ENCODE measurements at regions not wholly inside any gene's neighbourhood (a gene's known extent, or its start where the extent isn't known, plus 50 kb on each side); places are given as distances from the start of the nearest gene placed in this dataset.

DNA sequence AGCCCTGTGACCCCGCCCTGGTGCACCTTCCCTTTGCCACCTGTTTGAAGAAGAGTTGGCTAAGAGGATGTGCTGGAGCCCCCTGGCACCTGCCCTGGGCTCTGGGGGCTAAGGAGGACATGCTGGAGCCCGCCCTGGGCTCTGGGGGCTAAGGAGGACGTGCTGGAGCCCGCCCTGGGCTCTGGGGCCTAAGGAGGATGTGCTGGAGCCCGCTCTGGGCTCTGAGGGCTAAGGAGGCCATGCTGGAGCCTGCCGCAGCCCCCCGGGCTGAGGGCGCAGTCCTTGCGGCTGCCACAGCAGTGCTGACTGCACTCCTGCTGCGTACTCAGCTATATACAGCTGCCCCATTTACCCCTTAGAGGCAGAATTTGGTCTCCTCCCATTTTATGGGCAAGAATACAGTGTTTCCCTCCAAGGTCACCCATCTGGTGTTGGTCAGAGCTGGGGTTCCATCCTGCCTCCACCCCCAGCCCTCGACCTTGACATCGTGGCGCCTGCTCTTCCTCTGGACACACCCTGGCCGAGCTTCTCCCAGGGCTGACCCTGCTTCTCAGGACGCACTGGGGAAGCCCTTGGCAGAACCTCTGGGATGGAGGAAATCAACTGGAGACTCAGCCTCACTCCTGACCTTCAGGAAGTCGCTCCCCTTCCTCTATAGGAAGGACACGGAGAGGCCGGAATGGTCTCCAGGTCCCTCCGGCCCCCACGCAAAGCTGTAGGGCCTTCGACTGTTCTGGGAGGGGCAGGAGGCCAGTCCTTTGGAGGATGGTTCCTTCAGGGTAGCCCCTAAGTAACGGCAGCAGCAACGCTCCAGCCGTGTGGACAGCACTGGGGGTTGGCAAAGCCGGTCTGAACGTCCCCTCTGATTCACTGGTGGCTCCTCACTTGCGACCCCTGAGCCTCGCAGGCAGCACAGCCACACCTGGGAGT is 65.0 kb upstream of the HPCAL1 start:
- Histone ChIP-seq H3K79me2 (ENCODE audit: low read length) (no peaks in the 10 kb centered on the region), H3K4me3 (ENCODE audit: low read length) (no peak overlapping the region), H3K36me3 (replicated peaks; ENCODE audit: low read depth, low read length) (no peaks in the 10 kb centered on the region), H3K4me2 (ENCODE audit: low read length) (no peak overlapping the region), H3K27me3 (ENCODE audit: low read depth, low read length) (peaks cover 14% of the 10 kb centered on the region), H3K9ac (ENCODE audit: low read length) (no peak overlapping the region), H3K27ac (ENCODE audit: low read length) (no peak overlapping the region), H3K4me1 (ENCODE audit: low read length) (no peaks in the 10 kb centered on the region), H3K9me3 (ENCODE audit: insufficient read depth, low read length) (no peaks in the 10 kb centered on the region), H4K20me1 (ENCODE audit: insufficient read depth, low read length) (no peaks in the 10 kb centered on the region), H2AFZ (ENCODE audit: low read depth, low read length) (no peak overlapping the region)
- no peak for TF ChIP-seq EZH2phosphoT487 (IDR thresholded peaks at IDR 0.05; ENCODE audit: low read depth)

DNA sequence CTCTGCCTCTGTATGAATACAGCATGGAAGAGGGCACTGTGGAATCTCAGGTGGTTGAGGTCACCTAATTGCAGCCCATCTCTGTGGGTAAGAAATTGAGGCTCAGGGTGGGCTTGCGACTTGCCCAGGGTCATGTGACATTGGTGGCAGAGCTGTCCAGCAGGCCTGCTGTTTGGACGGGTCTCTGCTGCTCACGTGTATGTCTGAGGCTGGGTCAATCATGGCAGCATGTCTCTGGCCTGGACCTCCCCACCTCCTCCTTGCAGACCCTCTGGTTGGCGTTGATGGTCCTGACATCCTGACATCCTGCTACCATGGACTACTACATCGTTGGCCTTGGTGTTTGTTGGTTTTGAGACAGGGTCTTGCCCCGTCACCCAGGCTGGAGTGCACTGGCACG is 64.3 kb upstream of the HPCAL1 start:
- H4K20me1 ChIP-seq (ENCODE audit: insufficient read depth, low read length) = no peaks in the 10 kb centered on the region
- no peaks in the 10 kb centered on the region for H3K36me3 ChIP-seq (replicated peaks; ENCODE audit: low read depth, low read length)
- no peaks in the 10 kb centered on the region for H3K9me3 ChIP-seq (ENCODE audit: insufficient read depth, low read length)
- no peak overlapping the region for H3K27ac ChIP-seq (ENCODE audit: low read length)
- TF ChIP-seq EZH2phosphoT487 (IDR thresholded peaks at IDR 0.05; ENCODE audit: low read depth) = no peak
- TF ChIP-seq, protein P1, sequence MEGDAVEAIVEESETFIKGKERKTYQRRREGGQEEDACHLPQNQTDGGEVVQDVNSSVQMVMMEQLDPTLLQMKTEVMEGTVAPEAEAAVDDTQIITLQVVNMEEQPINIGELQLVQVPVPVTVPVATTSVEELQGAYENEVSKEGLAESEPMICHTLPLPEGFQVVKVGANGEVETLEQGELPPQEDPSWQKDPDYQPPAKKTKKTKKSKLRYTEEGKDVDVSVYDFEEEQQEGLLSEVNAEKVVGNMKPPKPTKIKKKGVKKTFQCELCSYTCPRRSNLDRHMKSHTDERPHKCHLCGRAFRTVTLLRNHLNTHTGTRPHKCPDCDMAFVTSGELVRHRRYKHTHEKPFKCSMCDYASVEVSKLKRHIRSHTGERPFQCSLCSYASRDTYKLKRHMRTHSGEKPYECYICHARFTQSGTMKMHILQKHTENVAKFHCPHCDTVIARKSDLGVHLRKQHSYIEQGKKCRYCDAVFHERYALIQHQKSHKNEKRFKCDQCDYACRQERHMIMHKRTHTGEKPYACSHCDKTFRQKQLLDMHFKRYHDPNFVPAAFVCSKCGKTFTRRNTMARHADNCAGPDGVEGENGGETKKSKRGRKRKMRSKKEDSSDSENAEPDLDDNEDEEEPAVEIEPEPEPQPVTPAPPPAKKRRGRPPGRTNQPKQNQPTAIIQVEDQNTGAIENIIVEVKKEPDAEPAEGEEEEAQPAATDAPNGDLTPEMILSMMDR (IDR thresholded peaks at IDR 0.05; ENCODE audit: low read depth, low read length) = no peak
- no peak overlapping the region for H3K9ac ChIP-seq (ENCODE audit: low read length)
- H2AFZ ChIP-seq (ENCODE audit: low read depth, low read length) = no peak overlapping the region
- H3K4me2 ChIP-seq (ENCODE audit: low read length) = no peak overlapping the region
- H3K4me3 ChIP-seq (ENCODE audit: low read length) = no peak overlapping the region
- H3K27me3 ChIP-seq (ENCODE audit: low read depth, low read length) = peaks cover 14% of the 10 kb centered on the region
- no peaks in the 10 kb centered on the region for H3K4me1 ChIP-seq (ENCODE audit: low read length)
- no peaks in the 10 kb centered on the region for H3K79me2 ChIP-seq (ENCODE audit: low read length)

DNA sequence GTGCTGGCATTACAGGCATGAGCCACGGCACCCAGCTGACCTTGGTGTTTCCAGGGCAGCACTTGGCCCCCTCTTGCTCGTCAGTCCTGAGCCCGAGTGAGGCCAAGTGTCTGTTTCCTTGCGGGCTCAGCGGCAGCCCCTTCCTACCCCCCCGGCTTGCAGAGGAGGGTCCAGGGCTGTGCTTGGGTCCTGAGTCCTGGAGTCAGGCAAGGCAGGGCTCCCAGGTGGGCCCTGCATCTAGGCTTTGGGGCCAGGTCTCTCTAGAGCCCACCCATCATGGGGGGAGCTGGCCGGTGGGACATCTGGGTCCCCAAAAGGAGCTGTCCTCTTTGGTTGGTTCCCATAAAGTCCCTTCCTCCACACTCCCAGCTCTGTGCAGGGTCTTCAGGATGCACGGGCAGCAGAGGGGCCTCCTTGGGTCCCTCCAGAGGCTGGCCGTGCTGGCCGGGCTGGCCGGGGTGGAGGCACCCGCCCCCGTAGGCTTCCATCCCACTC is 63.7 kb upstream of the HPCAL1 start:
- H3K27me3 ChIP-seq (ENCODE audit: low read depth, low read length) = peaks cover 14% of the 10 kb centered on the region
- H4K20me1 ChIP-seq (ENCODE audit: insufficient read depth, low read length) = no peaks in the 10 kb centered on the region
- no peak overlapping the region for H3K4me2 ChIP-seq (ENCODE audit: low read length)
- H3K36me3 ChIP-seq (replicated peaks; ENCODE audit: low read depth, low read length) = no peaks in the 10 kb centered on the region
- H3K4me1 ChIP-seq (ENCODE audit: low read length) = no peaks in the 10 kb centered on the region
- TF ChIP-seq, protein P1 (IDR thresholded peaks at IDR 0.05; ENCODE audit: low read depth, low read length) = no peak
- TF ChIP-seq EZH2phosphoT487 (IDR thresholded peaks at IDR 0.05; ENCODE audit: low read depth) = no peak
- H2AFZ ChIP-seq (ENCODE audit: low read depth, low read length) = no peak overlapping the region
- no peaks in the 10 kb centered on the region for H3K9me3 ChIP-seq (ENCODE audit: insufficient read depth, low read length)
- no peaks in the 10 kb centered on the region for H3K79me2 ChIP-seq (ENCODE audit: low read length)
- no peak overlapping the region for H3K9ac ChIP-seq (ENCODE audit: low read length)
- no peak overlapping the region for H3K27ac ChIP-seq (ENCODE audit: low read length)
- H3K4me3 ChIP-seq (ENCODE audit: low read length) = no peak overlapping the region

DNA sequence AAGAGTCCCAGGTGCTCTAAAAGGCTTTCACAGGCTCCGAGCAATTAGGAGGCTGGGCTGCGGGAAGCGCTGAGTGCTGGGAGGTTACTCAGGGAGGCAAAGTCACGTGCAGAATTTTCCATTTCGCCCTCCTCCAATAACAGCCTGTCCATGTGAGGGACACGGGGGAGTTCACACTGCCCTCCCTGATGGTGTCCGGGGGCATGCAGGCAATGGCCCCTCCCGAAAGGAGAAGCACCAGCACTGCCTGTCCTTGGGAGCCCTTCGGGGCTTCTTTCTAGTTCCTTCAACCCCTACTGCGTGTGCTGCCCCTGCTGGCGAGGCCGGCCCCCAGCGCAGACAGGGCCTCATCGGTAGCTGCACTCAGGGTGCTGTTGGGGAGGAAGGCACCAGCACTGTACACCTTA is 63.1 kb upstream of the HPCAL1 start:
- H3K4me2 ChIP-seq (ENCODE audit: low read length) = no peak overlapping the region
- no peak overlapping the region for H3K27ac ChIP-seq (ENCODE audit: low read length)
- no peak overlapping the region for H3K4me3 ChIP-seq (ENCODE audit: low read length)
- no peaks in the 10 kb centered on the region for H3K36me3 ChIP-seq (replicated peaks; ENCODE audit: low read depth, low read length)
- H3K9me3 ChIP-seq (ENCODE audit: insufficient read depth, low read length) = no peaks in the 10 kb centered on the region
- no peaks in the 10 kb centered on the region for H3K4me1 ChIP-seq (ENCODE audit: low read length)
- H3K27me3 ChIP-seq (ENCODE audit: low read depth, low read length) = peaks cover 14% of the 10 kb centered on the region
- no peak for TF ChIP-seq EZH2phosphoT487 (IDR thresholded peaks at IDR 0.05; ENCODE audit: low read depth)
- TF ChIP-seq, protein P1 (IDR thresholded peaks at IDR 0.05; ENCODE audit: low read depth, low read length) = peak; percentile 10; the same call in 1 of the 2 replicates
- no peak overlapping the region for H2AFZ ChIP-seq (ENCODE audit: low read depth, low read length)
- no peak overlapping the region for H3K9ac ChIP-seq (ENCODE audit: low read length)
- H3K79me2 ChIP-seq (ENCODE audit: low read length) = no peaks in the 10 kb centered on the region
- no peaks in the 10 kb centered on the region for H4K20me1 ChIP-seq (ENCODE audit: insufficient read depth, low read length)

Data from OCI-LY3 (cell line).